ENCODE measurements at regions not wholly inside any gene's neighbourhood (a gene's known extent, or its start where the extent isn't known, plus 50 kb on each side); places are given as distances from the start of the nearest gene placed in this dataset.
"Not testable (repeated sequence)": the region's sequence is repeated elsewhere in the genome, so short reads cannot be mapped to it uniquely, and the experiment has no call there.

DNA sequence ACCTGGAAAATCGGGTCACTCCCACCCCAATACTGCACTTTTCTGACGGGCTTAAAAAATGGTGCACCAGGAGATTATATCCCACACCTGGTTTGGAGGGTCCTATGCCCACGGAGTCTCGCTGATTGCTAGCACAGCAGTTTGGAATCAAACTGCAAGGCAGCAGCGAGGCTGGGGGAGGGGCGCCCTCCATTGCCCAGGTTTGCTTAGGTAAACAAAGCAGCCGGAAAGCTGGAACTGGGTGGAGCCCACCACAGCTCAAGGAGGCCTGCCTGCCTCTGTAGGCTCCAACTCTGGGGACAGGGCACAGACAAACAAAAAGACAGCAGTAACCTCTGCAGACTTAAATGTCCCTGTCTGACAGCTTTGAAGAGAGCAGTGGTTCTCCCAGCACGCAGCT is 167.1 kb upstream of the PHACTR1 start:
- DNase-seq, result not testable (repeated sequence)

DNA sequence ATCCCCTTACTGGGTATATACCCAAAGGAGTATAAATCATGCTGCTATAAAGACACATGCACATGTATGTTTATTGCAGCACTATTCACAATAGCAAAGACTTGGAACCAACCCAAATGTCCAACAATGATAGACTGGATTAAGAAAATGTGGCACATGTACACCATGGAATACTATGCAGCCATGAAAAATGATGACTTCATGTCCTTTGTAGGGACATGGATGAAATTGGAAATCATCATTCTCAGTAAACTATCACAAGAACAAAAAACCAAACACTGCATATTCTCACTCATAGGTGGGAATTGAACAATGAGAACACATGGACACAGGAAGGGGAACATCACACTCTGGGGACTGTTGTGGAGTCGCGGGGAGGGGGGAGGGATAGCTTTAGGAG is 161.7 kb upstream of the PHACTR1 start:
- DNase-seq, result not testable (repeated sequence)

DNA sequence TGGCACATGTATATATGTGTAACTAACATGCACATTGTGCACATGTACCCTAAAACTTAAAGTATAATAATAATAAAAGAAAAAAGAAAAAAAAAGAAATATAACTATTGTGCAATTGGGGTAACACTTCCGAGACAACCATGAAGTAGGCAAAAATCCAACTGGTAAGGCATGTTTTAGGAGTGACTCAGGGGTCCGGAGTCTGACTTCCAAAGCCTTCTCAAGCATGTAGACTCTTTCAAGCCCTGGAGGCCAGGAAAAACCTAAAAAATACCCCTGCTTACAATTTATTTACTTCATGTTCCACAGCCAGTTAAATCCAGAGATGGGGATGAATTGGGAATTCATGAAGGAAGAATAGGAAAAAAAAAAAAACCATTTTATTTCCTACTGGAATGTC is 161.3 kb upstream of the PHACTR1 start:
- DNase-seq, result no peak

DNA sequence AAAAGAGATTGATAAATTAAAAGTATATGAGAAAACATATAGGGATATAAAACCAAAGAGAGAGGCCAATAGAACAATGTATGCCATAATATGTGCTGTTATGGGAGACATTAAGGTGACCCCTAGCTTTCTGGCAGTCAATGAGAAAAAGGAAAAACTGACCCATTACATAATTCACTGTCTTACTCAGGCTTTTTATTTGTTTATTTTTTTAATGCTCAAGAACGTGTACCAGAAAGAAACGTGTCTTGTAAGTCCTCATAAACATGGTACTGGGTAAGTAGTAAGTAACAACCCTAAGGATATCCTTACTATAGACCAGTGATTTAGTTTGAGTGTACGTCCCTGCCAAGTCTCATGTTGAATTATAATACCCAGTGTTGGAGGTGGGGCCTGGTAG is 160.8 kb upstream of the PHACTR1 start:
- DNase-seq, result no peak

DNA sequence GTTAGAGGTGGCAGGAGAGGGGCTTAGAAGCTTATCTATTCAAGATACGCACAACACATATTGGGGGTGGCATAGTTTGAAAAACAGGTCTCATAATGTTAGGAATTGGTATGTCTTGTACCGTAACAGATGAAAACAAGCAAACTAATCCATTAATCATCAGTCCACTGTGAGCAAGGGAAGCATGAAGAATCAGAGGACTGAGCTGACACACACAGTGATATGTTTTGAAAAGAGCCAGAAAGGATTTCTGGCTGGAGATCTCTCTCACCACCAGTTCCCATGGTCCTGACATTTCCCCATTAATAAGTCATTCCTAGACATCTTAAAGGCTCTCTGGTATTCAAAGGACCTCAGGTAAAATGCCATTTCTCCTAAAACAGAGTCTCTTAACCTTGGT is 158.8 kb upstream of the PHACTR1 start:
- DNase-seq, result no peak

DNA sequence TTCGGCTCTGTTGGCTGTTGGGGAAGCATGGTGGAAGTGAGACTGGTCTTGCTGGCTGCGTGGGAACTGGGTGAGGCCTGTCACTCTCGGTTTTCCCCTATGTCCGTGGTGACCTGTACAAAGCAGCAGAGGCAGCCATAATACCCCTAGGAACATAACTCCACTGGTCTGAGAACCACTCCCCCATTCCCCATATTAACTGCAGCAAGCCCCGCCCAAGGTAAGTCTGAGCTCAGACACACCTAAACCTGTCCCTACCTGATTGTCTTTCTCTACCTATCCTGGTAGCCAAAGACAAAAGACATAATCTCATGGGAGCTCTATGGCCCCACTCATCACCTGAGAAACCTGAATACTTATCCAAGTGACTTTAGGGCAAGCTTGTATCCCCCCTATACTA is 156.3 kb upstream of the PHACTR1 start:
- no peak for DNase-seq

DNA sequence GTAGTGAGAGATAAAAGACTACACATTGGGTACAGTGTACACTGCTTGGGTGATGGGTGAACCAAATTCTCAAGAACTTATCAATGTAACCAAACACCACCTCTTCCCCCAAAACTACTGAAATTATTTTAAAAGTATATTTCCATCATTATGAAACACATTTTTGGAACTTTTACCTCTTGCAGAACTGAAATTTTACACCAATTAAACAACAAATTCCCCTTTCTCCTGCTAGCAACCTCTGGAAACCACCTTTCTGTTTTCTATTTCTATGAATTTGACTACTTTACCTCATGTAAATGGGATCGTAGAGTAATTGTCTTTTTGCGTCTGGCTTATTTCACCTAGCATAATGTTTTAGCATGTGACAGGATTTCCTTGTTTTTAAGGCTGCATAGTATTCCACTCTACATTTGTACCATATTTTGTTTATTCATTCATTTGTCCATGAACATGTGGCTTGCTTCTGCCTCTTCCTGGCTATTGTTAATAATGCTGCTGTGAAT is 149.9 kb upstream of the PHACTR1 start:
- DNase-seq, result no peak

DNA sequence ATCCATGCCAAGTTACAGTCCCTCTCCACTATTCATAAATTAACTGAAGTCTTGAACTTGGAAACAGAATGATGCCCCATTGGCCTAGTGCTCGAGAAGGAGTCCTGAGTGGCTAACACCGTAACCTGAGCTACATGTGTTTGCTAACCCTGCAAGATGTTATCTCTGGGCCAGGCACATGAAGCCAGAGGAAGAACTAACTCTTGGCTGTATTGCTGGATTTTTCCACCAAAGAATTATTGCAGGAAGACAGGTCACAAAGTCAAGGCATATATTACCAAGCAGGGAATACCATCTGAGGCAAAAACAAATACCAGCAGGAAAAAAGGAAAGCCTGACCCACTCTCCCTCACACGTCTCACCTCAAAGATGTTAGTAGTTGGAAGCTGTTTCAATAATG is 148.9 kb upstream of the PHACTR1 start:
- no peak for DNase-seq

DNA sequence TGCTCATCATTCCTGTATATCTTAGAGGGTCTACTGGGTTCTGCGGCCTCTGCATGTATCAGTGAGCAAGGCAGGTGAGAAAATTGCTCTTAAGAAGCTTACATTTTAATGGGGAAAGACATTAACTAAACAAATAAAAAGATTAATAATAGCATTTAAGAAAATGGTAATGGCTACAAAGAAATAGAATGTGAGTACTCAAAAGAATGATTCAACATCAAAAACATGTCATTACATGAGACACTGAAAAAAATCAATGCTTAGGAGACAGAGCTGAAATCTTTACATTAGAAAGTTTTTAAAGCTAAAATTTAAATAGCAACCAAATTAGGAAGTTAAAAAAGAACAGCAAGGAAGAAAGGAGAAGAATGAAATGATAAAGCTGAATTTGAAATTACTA is 146.9 kb upstream of the PHACTR1 start:
- no peak for DNase-seq

DNA sequence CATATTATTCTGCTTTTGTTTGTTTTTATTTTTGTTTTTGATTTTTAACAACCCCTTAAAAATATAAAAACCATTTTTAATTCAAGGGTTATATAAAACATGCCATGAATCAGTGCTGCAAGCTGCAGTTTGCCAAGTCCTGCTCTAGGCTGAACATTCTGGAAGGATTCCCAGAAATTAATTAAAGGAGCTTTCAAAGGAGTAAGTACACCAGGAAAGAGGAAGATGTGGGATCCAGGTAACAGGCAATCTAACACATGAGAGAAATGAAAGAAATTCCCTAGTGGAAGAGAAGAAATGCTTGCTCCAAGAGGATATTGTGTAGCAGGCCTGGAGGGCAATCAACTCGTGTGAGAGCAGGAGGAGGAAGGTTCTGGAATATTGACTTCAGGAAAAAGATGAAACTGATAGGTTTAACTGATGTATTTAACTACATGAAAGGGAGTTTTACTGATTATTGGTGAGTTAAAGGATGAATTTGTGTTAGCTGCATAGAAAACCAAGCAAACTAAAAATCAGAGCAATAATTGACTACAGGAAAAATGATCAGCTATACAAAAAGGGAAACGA is 146.0 kb upstream of the PHACTR1 start:
- DNase-seq, result no peak

DNA sequence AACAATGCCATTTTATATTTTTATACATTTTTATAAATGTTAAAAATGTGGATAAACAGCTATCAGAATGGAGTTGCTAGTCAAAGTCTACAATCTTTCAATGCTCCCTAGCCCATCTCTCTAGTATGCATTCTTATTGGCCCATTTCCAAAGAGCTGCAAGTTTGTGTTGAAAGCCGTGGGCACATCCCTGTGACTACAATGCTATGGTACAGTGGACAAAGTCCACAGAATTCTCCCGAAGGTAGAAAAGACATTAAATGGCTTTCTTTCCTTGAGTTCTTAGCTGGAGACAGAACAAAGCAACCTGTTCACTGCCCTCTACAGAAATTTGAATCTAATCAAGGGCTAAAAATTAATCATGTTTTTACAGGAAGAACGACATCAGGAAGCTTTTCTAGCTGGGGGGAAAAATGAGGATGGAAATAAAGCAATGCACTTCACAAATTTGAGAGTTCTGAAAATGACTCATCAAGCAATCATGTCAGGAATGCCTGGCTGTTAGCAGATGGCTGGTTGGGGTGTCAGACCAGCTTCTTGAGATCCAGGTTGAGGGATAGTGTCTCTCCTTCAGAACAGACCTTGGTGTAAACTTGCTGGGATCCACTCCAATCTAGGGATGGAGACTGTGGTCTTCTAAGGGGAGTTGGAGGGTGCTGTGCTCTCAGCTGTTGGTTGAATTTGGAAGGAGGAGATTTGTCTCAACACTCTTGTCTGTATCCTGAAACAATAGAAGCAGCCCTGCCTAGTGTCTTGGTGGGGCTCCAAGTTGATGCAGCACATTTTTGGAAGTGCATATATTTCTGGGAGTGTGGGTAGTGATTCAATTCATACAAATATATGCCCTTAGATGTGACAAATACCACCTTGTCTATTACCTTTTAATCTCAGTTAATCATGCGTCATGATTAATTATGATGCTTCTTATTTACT is 143.4 kb upstream of the PHACTR1 start:
- peak; percentile 37 for DNase-seq

DNA sequence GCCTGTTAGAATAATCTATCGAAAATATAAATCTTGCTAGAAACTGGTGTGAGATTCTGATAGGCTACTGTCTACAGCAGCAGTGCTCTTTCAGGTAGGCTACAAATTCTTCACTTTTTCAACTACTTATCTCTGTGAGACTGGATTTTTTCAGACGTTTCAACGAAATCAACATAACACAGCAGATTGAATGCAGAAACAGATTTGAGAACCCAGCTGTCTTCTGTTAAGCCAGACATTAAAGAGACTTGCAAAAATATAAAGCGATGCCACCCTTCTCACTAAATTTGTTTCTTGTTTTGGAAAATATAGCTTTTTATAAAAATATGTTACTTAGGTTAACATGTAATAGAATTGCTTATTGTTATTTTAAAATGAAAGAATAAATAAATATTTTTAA is 140.6 kb upstream of the PHACTR1 start:
- no peak for DNase-seq

DNA sequence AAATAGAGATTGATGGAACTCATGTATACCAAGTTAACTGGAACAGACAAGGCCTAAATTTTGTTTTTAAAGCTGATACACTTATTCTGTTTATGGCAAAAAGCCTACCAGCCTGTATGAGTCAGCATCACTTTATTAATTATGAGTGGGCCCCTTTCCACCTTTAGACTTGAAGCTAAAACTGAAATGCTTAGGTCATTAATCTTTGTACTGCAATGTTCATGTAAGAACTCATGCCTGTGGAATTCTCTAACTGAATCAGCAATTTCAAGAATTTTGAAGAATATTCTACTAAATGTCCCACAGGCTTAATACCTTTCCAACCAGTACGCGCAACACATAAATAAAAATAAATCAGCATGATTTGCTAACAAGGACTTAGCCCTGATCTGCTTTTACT is 140.2 kb upstream of the PHACTR1 start:
- no peak for DNase-seq

DNA sequence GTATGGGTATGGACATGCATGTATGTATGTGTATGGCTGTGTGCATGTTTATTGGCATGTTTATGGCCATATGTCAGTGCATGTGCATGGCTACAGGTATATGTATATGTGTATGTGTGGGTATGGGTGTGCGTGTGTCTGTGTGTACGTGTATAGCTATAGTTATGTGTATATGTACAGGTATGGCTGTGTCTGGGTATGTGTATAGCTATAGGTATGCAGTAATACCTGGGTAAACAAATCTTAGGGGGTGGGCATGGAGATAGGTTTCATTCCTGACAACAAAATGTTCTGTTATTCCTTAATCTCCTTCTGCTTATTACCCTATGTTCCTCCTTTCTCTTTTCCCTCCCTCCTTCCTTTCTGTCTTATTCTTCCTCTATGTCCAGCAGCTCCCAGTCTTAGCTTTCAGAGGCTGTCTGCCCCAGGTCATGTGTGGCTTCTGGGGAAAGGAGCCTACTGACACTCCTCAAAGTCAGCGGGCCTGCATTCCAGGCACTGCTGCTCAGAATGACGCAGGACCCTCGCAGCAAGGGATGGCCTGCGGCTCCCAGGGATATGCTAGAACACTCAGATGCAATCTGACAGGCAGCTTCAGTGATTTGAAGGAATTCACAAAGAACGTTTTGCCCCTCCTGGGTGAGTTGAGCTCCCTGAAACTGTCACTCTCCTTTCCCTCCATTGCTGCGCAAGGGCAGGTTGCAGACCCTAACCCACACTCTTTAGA is 139.3 kb upstream of the PHACTR1 start:
- no peak for DNase-seq

DNA sequence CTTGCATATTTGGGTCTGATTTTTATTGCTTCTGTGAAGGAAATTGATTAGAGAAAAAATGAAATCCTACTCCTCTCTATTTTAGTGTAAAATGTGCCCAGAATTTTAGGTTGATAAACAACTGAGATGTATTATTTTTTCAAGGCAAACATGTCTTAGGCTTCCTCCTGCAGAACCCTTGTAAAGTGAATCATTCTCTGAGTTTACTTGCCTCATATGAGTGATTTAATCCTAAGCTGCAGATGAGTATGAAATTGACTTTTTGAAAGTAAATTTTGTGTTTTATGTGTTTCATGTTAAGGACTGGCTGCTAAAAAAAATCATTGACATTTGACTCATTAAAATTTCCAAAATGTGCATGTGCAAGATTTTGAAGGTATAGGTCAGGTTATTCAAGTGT is 138.5 kb upstream of the PHACTR1 start:
- DNase-seq, result no peak

DNA sequence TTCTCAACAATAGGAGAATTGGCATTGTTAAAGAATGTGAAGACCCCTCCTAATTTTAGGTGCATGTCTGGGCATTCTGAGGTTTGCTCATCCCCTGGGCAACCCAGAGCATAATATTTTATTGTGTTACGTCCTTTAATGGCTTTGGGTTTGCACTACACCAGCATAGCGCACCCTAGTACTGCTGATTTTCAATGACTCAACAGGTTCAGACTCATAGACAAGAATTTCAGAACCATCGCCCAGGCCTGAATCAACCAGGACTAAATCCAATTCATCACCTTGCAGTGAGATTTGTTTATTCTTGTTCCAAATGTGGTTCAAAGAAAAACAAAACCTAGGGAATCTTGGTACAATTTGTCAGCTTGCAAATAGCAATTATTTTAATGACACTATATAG is 137.8 kb upstream of the PHACTR1 start:
- no peak for DNase-seq

DNA sequence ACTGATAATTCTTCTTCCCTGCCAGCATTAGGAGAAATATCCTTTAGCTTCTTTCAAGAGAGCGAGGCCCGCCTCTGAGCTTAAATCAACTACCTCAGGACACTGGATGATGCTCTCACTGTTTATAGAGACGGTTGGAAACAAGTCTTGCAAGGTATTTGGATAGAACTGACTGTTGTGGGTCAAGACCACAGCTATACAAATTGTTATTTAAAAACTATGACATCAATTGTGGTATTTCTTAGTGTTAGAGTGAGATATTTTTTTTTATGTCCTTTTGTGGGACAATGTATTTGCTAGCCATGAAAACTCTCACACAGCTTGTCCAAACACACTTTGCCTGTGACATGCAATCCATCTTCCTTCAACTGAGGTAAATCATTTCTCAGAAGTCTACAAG is 136.3 kb upstream of the PHACTR1 start:
- no peak for DNase-seq

DNA sequence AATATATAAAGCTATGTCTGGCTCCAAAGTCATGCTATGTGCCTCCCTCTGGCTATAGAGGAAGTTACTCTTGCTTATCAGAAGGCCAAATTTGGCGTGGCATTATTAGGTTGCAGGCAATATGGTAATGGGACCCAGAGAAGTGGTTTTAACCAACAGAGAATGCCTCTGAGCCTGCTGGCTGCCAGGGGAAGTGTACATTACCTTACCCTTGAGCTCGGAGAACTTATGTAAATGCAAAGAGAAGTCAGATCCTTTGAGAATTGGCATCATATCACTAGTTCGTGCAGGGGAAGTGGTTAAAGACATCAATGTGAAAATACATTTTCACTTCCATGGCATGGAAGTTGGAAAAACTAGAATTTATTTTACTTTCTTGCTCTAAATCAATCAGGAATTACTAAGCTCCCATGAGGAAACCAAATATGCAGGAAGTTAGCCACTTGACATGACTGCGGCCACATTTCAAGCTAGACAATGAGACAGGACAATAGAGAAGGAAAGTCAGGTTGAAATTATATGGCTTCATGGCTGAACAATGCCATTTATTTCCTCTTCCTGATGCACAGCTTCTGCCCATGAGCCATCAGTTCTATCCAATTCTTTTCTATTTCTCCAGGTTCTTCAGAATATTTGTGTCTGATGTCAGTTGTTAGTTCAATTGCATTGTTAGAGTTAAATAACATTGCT is 134.0 kb upstream of the PHACTR1 start:
- DNase-seq, result no peak

DNA sequence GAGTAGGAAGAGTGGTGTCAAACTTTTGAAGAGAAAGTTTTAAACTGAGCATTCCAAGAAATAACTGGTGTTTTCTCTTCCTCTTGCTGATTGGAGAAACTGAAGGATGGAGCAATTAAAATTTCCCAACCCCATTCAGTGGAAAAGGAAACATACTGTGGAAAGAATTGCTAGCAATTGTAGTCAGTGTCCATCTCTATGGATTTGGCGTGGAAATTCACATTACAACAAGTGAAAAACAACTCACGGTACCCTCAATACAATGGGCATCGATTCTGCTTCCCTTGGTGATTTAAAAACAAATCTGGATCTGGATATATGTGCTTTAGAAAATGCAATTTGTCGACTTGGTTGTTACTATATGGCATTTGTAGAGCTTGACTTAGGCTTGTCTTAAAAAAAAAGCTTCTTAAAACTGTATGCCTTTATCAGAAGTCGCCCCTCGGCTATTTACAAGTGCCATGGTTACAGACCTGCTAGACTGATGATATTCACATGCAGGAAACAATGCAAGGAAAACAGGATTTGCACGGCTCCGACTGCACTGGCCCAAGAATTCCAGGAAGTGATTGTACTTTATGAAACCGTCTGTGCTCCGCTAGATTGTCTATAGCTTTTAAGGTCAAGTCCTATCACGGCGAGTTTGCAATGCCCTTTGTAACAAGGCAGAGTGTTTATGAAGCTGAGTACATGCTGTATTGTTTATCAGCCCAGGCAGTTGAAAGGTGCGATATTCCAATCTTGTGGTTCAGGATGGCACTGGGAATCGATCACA is 131.7 kb upstream of the PHACTR1 start:
- DNase-seq, result no peak

DNA sequence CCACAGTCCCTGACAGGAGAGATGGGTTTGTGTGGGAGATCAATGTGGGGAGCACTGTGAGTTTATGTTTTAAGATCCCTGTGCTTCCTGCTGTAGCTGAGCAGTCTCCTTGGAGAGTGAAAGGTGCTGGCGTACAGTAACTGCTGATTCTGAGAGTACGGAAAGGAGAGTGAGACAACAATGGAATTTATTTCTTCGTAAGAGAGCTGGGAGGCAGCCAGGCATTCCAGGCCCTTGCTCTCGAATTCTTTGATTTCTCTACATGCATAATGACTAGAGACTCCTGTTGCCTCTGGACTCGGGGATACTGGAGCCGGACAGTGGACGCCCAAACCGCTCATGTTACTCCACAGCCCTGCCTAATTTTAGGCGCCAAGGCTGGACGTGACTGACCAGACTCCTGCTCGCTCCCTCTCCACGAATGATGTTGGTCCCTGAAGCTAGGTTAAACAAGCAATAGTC is 131.0 kb upstream of the PHACTR1 start:
- DNase-seq, result no peak

DNA sequence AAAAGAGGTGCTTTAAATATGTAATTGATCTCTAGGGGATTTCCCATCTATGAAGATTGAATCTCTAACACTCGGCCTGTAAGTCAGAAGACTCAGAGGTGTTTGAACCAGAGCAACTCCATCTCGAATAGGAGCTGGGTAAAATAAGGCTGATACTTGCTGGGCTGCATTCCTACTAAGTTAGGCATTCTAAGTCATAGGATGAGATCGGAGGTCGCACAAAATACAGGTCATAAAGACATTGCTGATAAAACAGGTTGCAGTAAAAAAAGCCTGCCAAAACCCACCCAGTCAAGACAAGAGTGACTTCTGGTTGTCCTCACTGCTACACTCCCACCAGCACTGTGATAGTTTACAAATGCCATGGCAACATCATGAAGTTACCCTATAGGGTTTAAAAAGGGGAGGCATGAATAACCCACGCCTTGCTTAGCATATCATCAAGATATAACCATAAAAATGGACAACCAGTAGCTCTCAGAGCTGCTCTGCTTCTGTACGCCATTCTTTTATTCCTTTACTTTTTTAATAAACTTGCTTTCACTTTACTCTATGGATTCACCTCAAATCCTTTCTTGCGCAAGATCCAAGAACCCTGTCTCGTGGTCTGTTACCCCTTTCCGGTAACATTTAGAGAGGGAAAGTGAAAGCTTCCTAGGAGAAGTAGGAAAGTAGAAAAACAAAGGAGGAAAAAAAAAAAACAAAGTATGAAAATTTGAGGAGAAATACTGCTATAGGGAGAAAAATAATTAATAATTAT is 129.7 kb upstream of the PHACTR1 start:
- no peak for DNase-seq

Data from occipital lobe (tissue), 1 donor.